ENCODE measurements at regions not wholly inside any gene's neighbourhood (a gene's known extent, or its start where the extent isn't known, plus 50 kb on each side); places are given as distances from the start of the nearest gene placed in this dataset.

- H2AK9ac ChIP-seq (replicated peaks; ENCODE audit: low read depth, low read length, poor library complexity) = no peak overlapping the region
- peaks cover 5% of the 10 kb centered on the region for H3K4me1 ChIP-seq (ENCODE audit: control insufficient read depth, insufficient read depth, low read length)
- no peak overlapping the region for H3K4me3 ChIP-seq (ENCODE audit: insufficient read depth, low read depth, low read length)
- CTCF ChIA-PET = no interaction called here
- WGBS, 2 experiments (ENCODE audit: extremely low coverage in 2 of 2, insufficient read length in 1 of 2) = no CpG with 5 or more reads among the region's 1 CpG
- in situ Hi-C loops (cut with MboI; ENCODE audit: low sequenced_read_pairs) (no loop called here), dilution Hi-C loops (cut with HindIII; ENCODE audit: low sequenced_read_pairs, unreplicated experiment) (no loop called here), intact Hi-C loops (cut with micrococcal nuclease) (loop anchor here (10.0 kb wide), 1 partner anchor 85 kb away; no protein-coding TSS in a partner anchor)
- peaks cover 4% of the 10 kb centered on the region for H3K9me1 ChIP-seq (ENCODE audit: insufficient read depth, low read length)
- H2BK120ac ChIP-seq (ENCODE audit: low read depth, low read length) = no peak overlapping the region; the same call in 1 of the 2 replicates
- no peaks in the 10 kb centered on the region for H3K79me1 ChIP-seq (ENCODE audit: low read depth in 1 of 2, low read length in 2 of 2)
- H2BK20ac ChIP-seq (ENCODE audit: low read depth, low read length) = no peak overlapping the region
- no TSS peak for BruUV-seq (replicated peaks)
- DNase-seq (no peak), ATAC-seq (ENCODE audit: low read depth) (peak; percentile 51; the same call in 1 of the 2 replicates)
- peak overlapping the region; percentile 16 for H2AFZ ChIP-seq (replicated peaks; ENCODE audit: low read length, poor library complexity)
- no peaks in the 10 kb centered on the region for H4K20me1 ChIP-seq (ENCODE audit: insufficient read depth, low read length)
- H4K8ac ChIP-seq (ENCODE audit: low read depth in 2 of 2, low read length in 2 of 2) = 0 out of 4 replicates have a peak overlapping the region, but pooled peaks of 1 of the 2 experiments have one; percentile 19
- H3K18ac ChIP-seq (ENCODE audit: low read depth, low read length) = no peak overlapping the region
- peak overlapping the region; percentile 87 for H3K14ac ChIP-seq (replicated peaks; ENCODE audit: low read depth, low read length)
- H3K4ac ChIP-seq (ENCODE audit: low read depth, low read length) = no peak overlapping the region
- no peak overlapping the region for H2BK5ac ChIP-seq (ENCODE audit: low read depth, low read length, poor library complexity, severe bottlenecking)
- H3K23ac ChIP-seq (ENCODE audit: low read depth, low read length) = no peak overlapping the region
- H2BK15ac ChIP-seq (ENCODE audit: low read depth, low read length) = 0 out of 3 replicates have a peak overlapping the region, but pooled peaks have one; percentile 21
- H4K91ac ChIP-seq (ENCODE audit: insufficient read depth, low read depth, low read length) = peak overlapping the region; percentile 21; the same call in 1 of the 2 replicates
- no peaks in the 10 kb centered on the region for H3K9me3 ChIP-seq (ENCODE audit: control insufficient read depth, insufficient read depth, low read length)
- TF ChIP-seq RCOR1 (IDR thresholded peaks at IDR 0.05; ENCODE audit: insufficient replicate concordance, low read length) = no peak
- TF ChIP-seq NFE2L2 (IDR thresholded peaks at IDR 0.05; ENCODE audit: low read depth, low read length) = no peak
- no peak for TF ChIP-seq MXI1 (IDR thresholded peaks at IDR 0.05; ENCODE audit: borderline replicate concordance, low read depth, low read length)
- TF ChIP-seq CTCF (conservative IDR thresholded peaks at IDR 0.05; ENCODE audit: low read depth, low read length) = no peak
- TF ChIP-seq MAZ (IDR thresholded peaks at IDR 0.05; ENCODE audit: borderline replicate concordance, low read depth, low read length) = no peak
- TF ChIP-seq RFX5 (IDR thresholded peaks at IDR 0.05; ENCODE audit: low read depth, low read length) = no peak
- TF ChIP-seq FOS (IDR thresholded peaks at IDR 0.05; ENCODE audit: low read depth, low read length) = no peak
- H2AK5ac ChIP-seq (ENCODE audit: low read depth, low read length) = peak overlapping the region; percentile 29; the same call in 1 of the 2 replicates
- H3K9ac ChIP-seq (ENCODE audit: low read depth, low read length) = no peak overlapping the region
- H3K27me3 ChIP-seq (ENCODE audit: control insufficient read depth, insufficient read depth, low read length) = no peaks in the 10 kb centered on the region
- no peak overlapping the region for H3K27ac ChIP-seq (ENCODE audit: insufficient read depth, low read length)
- H3K56ac ChIP-seq (ENCODE audit: extremely low read depth, insufficient read depth, low read length) = no peak overlapping the region
- H3K36me3 ChIP-seq (ENCODE audit: control insufficient read depth, insufficient read depth, low read length) = no peaks in the 10 kb centered on the region
- no peak overlapping the region for H3K4me2 ChIP-seq (ENCODE audit: low read depth, low read length)
- POLR2A ChIA-PET (ENCODE audit: unreplicated experiment) = no interaction called here
- no peak overlapping the region for H4K5ac ChIP-seq (ENCODE audit: low read depth, low read length)
Measured at GRCh38 chr13:97889803-97890202, 63.7 kb upstream of the IPO5 start.
